ENCODE measurements at regions not wholly inside any gene's neighbourhood (a gene's known extent, or its start where the extent isn't known, plus 50 kb on each side); places are given as distances from the start of the nearest gene placed in this dataset.

DNA sequence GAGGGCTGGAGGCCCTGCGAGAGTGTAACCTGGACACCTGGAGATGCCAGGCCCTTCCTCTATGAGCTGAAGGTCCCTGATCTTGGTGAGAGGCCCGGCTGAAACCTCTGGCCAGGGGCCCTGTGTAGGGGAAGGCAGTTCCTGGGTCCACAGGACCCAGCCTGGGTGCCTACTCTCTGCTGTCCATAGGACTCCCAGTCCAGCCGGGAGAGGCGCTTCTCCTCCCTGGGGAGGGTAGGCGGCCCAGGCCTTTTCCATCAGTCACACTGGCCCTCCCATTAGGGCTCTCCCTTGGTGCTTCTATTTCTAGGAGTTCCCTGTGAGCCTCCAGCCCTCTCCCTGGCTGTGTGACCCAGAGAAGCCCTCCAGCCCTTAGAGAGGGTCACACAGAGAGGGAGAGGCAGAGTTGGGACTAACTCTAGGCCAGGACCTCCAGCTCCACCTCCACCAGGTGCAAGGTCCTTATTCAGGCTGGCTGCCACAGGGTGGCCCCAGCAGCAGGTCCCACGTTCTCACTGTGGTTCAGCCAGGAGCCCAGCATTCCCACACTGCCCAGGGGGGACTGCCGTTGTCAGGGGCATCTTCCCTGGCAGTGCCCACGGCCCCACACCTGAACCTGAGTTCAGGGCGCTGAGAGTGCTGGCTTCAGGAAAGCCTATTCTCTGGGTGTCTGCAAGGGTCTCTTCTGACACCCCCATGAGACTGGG, 146.8 kb downstream of the SMAD6 start:
- no peak for DNase-seq (ENCODE audit: low spot score)

DNA sequence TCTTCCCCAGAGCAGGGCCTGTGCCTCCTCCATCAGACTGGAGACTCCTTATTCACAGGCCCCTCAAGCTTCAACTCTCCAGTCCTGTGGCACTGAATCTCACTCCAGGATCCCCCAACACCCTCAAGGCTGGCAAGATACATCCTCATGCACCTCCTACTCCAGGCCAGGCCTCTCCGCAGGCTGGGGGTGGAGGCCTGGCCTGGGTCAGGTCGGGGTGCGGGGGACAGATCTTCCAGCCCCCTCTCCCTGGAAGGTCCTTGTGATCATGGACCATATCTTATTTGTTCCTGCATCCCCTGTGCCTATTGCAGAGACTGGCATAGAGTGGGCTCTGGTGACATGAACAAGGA, 147.3 kb downstream of the SMAD6 start:
- no peak for DNase-seq (ENCODE audit: low spot score)

DNA sequence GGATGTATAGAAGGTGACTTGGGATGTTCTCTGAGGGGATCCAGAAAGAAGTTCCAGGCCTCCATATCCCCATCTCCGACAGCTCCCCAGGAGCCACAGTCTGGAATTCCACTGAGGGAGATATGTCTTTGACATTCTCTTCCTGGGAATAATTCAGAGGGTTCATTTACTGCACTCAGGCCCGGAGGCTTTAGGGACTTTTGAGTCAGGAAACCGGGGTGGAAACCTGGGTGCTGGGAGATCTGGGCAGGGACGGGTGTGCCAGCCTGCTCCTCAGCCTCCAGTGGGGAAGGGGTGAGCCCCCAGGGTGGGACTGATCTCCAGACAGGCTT, 147.7 kb downstream of the SMAD6 start:
- DNase-seq (ENCODE audit: low spot score) = no peak

DNA sequence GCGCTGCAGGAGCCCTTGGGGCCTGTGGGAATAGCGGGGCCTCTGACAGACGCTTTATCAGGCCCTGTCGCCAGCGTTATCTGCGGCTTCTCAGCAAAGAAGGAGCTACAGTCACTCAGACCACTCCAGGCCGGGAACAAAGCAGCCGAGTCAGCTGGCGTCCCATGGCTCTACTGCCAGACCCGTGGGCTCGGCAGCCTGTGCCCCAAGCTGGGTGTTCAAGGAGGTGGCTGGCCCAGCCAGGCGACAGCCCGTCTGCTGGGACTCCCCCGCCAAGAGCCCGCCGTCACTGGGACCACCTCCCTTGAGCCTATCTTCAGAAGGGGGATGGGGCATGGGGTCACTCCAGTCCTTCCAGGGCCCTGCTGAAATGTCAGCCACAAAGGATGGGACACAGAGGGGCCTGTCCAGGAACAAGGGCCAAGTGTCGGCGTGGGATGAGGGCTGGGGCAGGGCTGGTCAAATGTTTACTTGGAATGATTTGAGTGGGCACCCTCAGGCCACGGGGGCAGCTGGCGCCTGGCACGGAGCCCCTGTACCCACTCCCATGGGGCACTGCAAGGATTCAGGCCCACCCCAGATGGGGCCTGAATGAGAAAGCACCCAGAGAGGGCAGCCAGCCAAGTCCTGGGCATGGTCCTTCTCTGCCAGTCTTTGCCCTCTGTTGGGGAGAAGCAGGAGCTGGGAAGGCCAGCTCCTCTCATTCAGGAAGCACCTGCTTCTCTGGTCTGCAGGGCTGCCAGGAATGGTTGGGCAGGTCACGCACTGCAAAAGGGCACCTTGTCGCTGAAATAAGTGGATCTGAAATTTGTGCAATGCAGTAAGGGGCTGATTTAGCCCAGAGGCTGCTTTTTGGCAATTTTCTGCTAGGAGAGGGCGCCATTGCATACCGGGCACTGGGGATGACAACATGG, 148.3 kb downstream of the SMAD6 start:
- no peak for DNase-seq (ENCODE audit: low spot score)

DNA sequence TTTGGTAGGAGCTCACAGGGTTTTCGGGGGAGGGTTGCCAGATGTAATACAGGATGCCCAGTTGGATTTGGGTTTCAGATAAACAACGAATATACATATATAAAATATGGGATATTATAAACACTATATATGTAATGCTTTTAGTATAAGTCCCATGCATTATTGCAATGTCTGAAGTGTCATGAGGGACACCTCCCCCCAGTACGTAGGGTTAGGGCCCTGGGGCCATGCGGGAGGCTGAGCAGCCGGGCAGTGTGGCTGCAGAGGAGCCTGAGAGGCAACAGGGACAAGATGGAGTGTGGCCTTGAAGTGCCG, 148.9 kb downstream of the SMAD6 start:
- DNase-seq (ENCODE audit: low spot score) = no peak

DNA sequence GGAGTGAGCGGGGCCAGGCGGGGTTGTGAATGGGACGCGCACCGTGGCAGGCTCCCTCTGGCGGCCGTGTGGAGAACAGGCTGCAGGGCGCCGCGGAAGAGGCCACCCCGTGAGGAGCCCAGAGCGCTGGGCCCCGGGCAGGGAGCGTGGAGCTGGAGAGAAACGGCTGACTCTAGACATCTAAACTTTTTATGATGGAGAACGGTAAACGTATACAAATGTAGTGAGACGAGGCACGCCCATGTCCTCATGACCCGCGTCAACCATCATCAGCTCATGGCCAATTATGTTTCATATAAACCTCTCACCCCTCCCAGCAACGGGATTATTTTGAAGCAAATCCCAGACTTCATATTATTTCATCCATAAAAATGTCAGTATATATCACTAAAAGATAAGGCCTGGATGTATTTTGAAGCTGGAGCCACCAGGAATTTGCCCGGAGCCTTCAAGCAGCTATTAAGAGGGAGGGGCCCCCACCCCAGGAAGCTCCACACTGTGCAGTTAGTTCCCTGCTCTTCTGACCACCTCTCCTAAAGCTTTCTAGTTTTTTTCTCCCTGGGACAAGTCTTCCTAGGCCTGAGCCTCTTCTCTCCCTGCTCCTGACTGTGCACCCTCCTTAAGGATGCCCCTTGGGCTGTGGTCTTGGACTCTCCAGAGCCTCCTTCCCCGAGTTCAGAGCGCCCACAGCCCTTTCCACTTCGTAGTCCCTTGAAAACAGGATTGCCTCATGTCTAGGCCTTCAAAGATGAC, 149.5 kb downstream of the SMAD6 start:
- DNase-seq (ENCODE audit: low spot score) = peak; percentile 82

DNA sequence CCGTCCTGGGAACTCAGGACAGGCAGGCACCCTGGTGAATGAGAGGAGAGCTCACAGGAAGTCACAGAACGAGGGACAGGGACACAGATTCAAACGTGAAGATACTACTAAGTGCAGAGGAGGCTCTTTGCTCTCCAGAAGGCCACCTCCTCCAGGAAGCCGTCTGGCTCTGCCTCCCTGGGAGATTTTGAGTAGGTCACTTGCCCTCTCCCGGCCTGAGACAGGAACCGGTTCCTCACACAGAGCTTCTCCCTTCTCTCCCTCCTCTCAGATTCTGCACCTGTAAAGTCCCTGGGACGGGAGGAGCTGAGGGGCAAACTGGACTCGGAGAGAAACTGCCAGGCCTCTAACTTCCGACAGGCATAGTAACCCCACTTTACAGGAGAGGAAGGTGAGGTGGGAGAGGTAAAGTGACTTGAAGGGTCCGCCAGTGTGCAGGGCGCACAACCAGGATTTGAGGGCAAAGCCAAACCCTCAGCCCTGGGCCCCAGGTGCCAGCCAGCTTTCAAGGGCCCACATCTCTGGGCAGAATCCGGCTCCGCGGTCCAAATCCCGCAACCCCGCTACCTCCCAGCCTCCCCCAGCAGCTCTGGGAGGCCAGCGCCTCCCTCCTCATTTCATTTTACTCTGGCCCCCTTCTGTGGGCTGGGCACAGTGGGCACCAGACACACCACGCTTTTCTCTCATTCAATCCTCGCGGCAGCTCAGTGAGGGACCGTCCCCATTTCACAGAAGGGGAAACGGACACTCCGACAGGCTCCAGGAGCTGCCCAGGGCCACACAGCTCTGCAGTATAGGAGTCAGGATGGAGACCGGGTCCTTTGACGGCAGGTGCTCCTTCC, 150.2 kb downstream of the SMAD6 start:
- no peak for DNase-seq (ENCODE audit: low spot score)

DNA sequence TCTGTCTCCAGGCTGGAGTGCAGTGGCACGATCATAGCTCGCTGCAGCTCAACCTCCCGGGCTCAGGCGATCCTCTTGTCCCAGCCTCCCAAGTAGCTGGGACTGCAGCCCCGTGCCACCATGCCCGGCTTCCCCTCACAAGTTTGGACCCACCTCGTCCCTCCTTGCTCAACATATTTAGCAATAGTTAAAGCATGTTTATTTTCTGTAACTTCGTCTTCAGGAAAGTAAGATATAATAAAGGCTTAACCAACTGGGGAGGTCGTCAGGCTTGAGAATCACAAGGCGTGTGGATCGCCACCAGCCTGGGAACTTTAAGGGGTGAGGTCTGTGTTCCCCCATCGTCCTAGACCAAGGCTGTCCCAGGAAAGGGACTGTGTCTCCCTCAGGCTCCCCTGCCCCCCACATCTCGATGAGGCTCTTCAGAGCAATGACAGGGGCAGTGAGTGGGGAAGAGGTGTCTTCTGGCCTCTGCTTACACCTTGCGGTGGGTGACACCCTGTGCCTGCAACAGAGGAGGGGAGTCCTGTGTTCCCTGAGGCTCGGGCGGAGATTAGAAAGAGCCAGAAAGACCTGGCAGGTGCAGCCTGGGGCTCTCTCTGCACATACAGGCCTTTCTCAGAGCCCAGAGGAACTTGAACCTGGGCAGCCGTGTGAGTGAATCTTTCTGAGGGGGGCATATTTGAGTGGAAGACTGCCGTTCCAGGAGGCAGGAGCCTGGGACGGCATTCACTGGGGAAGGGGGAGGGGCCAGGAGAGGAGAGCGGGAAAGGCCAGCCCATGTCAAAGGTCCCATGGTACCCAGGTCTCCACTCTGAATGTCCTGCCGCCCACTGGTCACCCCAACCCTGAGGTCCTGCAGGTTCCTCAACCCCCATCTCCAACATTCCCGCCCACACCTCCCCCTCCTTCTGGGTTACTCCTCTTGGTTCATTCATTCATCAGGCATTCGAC, 152.3 kb downstream of the SMAD6 start:
- no peak for DNase-seq (ENCODE audit: low spot score)

DNA sequence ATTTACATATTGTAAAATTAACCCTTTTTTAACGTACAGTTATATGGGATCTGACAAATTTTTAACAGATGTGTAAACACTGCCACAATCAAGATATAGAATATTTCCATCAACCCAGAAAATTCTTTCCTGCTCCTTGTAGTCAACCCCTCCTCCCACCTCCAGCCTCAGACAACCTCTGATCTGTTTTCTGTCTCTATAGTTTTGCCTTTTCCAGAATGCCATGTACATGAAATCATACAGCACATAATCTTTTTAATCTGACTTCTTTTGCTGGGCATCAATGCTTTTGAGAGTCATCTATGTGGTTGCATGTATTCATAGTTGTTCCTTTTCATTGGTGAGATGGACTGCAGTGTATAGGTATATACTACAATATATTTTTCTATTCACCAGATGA, 153.0 kb downstream of the SMAD6 start:
- no peak for DNase-seq (ENCODE audit: low spot score)

DNA sequence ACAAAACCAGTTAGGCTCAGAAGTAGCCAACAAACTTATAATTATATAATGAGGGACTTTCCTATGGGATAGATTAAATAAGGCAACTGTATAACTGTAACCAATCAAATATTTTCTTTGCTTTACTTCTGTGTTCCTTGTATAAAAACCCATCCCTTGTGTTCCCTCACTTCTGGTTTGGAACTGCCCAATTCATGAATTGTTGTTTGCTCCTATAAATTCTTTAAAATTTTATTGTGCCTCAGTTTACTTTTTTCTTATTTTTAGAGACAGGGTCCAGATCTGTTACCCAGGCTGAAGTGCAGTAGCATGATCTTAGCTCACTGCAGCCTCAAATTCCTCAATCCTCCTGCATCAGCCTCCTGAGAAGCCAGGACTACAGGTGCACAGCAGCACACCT, 155.7 kb downstream of the SMAD6 start:
- no peak for DNase-seq (ENCODE audit: low spot score)

DNA sequence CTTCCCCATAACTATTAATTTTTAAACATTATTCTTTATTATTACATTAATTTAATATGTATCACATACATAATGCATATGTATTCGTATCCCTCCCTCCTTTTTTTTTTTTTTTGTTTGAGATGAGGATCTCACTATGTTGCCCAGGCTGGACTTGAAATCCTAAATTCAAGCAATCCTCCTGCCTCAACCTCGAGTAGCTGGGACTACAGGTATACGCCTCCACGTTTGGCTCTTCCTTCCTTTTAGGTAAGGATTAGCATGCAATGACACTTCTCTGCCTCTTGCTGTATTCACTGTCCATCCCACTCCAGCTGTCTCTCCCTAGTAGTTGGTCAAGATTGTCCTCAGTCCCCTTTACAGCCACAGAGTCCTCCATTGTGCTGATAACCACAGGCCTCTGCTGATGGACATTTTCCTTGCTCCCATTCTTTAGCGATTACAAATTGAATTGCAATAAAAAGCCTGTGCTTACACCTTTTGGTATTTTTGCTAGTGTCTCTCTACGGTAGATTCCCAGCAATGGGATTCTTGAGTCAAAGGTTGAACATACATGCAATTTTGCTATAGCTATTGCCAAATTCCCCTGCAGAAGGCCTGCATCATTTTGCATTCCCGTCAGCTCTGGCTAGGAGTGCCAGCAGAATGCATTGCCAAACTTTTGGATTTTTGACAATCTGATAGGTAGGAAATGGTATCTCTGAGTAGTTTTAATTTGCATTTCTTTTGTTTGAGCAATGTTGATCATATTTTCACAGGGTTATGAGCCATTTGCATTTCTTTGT, 156.6 kb downstream of the SMAD6 start:
- no peak for DNase-seq (ENCODE audit: low spot score)

DNA sequence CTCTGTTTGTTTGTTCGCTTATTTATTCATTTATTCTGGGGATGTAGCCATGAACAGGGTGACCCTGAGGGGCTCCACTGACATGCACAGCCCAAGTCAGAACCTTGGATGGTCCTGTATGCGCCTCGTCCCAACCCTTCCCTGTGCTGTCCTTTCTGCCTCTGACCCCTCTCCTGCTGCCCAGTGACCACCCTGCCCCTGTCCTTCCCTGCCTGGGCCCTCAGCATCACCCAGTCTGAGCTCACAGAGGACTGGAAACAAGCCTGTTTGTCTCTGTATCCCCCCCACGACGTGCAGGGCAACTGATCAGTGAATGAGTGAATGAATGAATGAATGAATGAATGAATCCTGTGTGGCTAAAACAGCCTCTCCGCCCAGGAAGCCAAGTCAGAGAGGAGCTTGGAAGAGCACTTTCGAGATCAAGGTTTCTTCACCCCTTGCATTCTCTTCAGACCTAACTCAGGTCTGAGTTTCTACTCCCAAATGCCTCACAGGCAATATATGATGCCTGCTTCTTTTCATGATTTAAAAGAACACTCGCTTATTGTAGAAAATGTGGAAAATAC, 157.7 kb downstream of the SMAD6 start:
- DNase-seq (ENCODE audit: low spot score) = no peak

DNA sequence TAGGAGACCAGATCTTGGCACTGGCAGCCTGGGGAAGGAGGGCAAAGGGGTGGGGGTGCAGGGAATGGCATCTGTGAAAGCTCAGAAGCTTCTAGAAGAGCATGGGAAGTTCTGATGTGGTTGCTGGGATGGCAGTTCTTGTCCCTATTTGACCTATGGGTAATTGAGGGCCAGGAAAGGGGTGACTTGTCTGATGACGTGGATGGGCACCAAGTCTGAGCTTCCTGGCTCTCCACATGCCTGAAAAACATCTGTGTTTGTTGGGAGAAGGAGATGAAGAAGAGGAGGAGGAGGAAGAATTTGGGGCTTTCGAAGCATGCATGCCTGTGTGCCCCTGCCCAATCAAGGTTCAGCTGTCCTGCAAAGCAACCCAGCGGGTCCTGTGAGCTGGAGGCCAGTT, 158.8 kb downstream of the SMAD6 start:
- no peak for DNase-seq (ENCODE audit: low spot score)

DNA sequence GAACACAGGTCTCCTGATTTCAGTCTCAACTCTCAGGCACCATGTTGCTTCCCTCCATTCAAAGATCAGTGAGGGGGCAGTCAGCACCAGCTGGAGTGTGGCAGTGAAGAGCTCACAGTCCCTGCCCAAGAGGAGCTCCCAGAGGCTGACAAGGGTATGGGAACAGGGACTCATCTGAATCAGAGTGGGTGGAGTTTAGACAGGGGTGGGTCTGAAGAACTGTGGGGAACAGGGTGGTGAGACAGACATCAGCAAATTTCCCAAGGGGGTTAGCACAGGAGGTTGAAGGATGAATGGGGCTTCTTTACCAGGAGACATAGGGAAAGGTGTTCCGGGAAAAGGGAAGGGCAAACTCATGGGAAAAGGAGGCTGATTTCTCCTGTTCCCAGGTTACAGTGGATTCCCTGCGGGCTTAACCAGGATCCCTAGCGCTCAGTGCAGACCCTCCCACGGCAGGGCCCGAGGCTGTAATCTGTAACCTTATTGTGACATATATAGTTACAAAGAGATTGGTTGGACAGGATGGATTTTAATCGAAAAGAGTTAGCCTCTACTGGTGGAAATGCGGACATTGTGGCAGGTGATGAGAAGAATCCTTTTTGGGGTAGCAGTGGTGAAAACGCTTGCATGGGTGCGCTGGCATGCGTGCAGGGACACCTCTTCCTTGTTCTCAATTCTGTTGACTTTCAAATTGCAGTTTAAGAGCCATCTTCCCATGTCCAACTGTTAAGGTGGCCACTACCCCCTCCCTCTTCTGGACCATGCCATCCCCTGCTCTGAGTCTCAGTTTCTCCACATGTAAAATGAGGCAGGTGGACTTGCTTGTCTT, 160.3 kb downstream of the SMAD6 start:
- peak; percentile 17 for DNase-seq (ENCODE audit: low spot score)

DNA sequence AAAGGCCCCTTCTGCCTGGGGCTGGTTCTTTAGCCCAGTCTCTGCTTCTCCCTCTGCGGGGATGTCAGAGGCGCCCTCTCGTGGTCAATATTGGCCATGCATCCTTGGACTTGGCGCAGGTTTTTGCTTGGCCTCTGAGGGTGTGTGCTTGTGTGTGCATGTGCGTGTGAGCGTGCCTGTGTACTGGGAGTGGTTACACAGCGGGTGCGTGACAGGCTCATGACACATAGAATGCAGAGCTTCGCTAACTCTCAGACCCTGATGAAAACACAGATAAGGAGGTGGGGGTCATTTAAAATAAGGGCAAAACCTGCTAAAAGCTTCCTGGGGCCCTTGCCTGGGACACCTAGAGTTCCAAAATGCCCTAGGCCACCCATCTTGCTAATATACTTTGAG, 160.9 kb downstream of the SMAD6 start:
- peak; percentile 82 for DNase-seq (ENCODE audit: low spot score)

DNA sequence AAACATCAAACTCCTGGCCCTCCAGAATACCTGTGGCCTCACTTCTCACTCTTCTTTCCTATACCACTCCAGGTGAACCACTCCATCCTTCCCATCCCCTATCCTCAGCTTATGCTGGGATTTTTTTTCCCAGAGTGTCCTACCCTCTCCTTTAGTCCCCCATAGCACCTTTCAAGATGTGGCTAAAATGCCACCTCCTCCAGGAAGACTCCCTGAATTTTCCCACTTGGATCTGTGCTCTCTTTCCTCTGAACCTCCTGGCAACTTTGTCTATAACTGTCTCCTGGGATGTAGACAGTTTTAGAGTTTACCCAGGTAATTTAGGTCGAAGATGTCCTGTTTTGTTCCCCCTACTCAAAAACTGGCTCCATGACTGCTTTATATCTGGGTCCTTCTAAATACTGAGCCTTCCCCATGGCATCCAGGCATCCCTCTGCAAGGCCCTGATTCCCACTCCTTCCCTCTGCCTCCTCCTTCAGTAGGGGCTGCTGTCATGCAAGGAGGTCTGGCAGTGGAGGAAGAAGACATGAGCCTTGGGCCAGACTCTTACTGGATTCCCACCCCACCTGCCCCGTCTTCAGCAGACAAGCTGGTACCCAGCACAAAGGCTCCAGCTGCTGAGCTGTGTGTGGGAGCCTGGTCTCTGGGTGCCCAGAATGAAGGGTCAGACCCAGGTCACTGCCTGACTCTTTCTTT, 161.5 kb downstream of the SMAD6 start:
- DNase-seq (ENCODE audit: low spot score) = no peak

DNA sequence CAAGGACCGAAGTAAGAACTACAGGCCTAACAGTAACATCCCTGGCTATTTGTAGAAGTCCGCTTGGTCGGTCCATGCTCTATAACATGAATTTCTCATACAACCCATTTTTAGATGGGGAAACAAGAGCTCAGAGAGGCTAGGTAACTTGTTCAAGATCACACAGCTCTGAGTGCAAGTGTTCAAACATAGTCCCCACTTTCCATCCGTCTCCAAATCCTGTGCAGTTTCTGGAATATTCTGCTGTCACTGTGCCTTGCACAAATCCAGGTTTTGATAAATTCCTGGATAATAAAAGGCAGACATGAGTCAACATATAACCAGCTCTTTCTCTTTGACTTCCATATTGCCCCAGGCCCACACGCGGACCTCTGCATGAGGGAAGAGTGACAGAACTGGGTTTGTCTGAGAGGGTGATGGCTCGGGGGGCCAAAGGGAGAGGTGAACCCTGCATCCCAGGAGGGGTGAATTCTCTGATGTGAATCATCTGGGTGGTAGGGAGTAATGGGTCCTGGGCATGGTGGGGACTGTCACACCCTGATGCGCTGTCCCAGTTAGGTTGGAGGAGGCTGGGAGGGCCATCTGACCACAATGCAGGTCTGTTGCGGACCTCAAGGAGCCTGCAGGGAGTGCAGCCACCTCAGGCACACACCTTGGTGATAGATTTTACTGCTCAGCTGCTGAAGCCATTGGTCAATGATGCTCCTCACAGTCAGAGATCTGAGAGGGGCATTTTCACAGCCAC, 162.2 kb downstream of the SMAD6 start:
- DNase-seq (ENCODE audit: low spot score) = no peak

DNA sequence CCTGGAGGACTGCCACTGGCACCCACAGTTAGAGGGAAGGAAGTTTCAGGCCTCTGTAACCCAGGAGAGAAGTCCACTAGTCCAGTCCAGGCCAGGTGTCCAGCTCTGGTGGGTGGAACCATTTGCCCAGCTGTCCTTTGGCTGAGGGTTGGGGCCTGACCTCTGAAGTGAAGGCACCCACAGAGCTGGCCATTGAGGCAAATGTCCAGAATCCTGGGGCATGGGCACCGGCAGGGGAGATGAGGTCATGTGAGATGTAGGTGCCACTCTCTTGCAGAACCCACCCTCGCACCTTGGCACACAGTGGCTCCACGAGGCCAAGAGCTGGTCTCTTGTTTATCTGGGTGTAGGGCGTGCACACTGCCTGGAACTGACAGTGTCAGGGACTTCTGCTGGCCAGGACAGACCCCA, 162.8 kb downstream of the SMAD6 start:
- no peak for DNase-seq (ENCODE audit: low spot score)

Measured in kidney tubule cell (primary cell).